Nephron progenitor cell (in vitro differentiated cells): ENCODE measurements at regions not wholly inside any gene's neighbourhood (a gene's known extent, or its start where the extent isn't known, plus 50 kb on each side); places are given as distances from the start of the nearest gene placed in this dataset.
A peak's percentile ranks its signal among the peaks of the same experiment; 100 is the strongest.
"Not testable (repeated sequence)": the region's sequence is repeated elsewhere in the genome, so short reads cannot be mapped to it uniquely, and the experiment has no call there.

Source experiments
- DNase-seq: peaks from one replicate; pipeline ENCODE4 v3.0.0; 2021
- H3K27ac Mint-ChIP-seq: 2 replicates; pipeline ENCODE4 v1.8.0; 2021; ENCODE audit warnings: mild to moderate bottlenecking, moderate library complexity, mixed read lengths
- H3K27me3 Mint-ChIP-seq: 2 replicates; pipeline ENCODE4 v1.8.0; 2021; ENCODE audit warnings: mild to moderate bottlenecking, low read depth, mixed read lengths; ENCODE audit not compliant: poor library complexity
- H3K36me3 Mint-ChIP-seq: 2 replicates; pipeline ENCODE4 v1.8.0; 2021; ENCODE audit warnings: low read depth, mixed read lengths
- H3K4me1 Mint-ChIP-seq: 2 replicates; pipeline ENCODE4 v1.8.0; 2021; ENCODE audit warnings: mixed read lengths
- H3K4me3 Mint-ChIP-seq: 2 replicates; pipeline ENCODE4 v1.8.0; 2021; ENCODE audit warnings: mild to moderate bottlenecking, moderate library complexity, mixed read lengths
- H3K9me3 Mint-ChIP-seq: 2 replicates; pipeline ENCODE4 v1.8.0; 2021; ENCODE audit warnings: mild to moderate bottlenecking, moderate library complexity, mixed read lengths

- H3K27me3 Mint-ChIP-seq, H3K9me3 Mint-ChIP-seq, H3K4me3 Mint-ChIP-seq, H3K36me3 Mint-ChIP-seq, H3K27ac Mint-ChIP-seq, H3K4me1 Mint-ChIP-seq: not testable (repeated sequence)
- peak; percentile 50 for DNase-seq
Measured at GRCh38 chr5:70585996-70586395, 170.8 kb downstream of the GTF2H2C_2 start.
